Lung (tissue), 11 donors: ENCODE measurements at regions not wholly inside any gene's neighbourhood (a gene's known extent, or its start where the extent isn't known, plus 50 kb on each side); places are given as distances from the start of the nearest gene placed in this dataset.
"Not testable (repeated sequence)": the region's sequence is repeated elsewhere in the genome, so short reads cannot be mapped to it uniquely, and the experiment has no call there.

Experiments
- ATAC-seq: fragments of 200-7000 bp; cut with Tn5 transposase; one replicate; pipeline ENCODE4 v1.9.1; 2020; ENCODE audit warnings: moderate number of reproducible peaks; ENCODE audit not compliant: insufficient read depth, low FRiP score
- DNase-seq, 3 donors: peaks; one replicate each; pipeline ENCODE4 v3.0.0-alpha.2; 2013 to 2017
- H3K27ac ChIP-seq, 2 donors: one replicate each; pipeline ENCODE4 v1.5.1; 2013; ENCODE audit warnings: mild to moderate bottlenecking in 2 of 2, moderate library complexity in 2 of 2, control low read depth in 1 of 2, inconsistent platforms in 1 of 2, low read depth in 1 of 2, low read length in 1 of 2
- H3K27me3 ChIP-seq, 3 donors: one replicate each; pipeline ENCODE4 v1.5.1; 2013; ENCODE audit warnings: low read length in 2 of 3; ENCODE audit not compliant: control insufficient read depth in 3 of 3, insufficient read depth in 3 of 3
- H3K36me3 ChIP-seq, 4 donors: one replicate each; pipeline ENCODE4 v1.5.1; 2013; ENCODE audit warnings: low read length in 4 of 4, mild to moderate bottlenecking in 1 of 4, moderate library complexity in 1 of 4; ENCODE audit not compliant: control insufficient read depth in 4 of 4, insufficient read depth in 4 of 4
- H3K4me1 ChIP-seq, 5 donors: one replicate each; pipeline ENCODE4 v1.5.1; 2013; ENCODE audit warnings: low read length in 5 of 5, mild to moderate bottlenecking in 2 of 5, moderate library complexity in 1 of 5; ENCODE audit not compliant: control insufficient read depth in 5 of 5, insufficient read depth in 5 of 5
- H3K4me3 ChIP-seq: one replicate; pipeline ENCODE4 v1.5.1; 2013; ENCODE audit warnings: mild to moderate bottlenecking, control low read depth, moderate library complexity
- H3K9ac ChIP-seq, 2 donors: one replicate each; pipeline ENCODE4 v1.5.1; 2013; ENCODE audit warnings: low read length in 2 of 2, control low read depth in 1 of 2; ENCODE audit not compliant: insufficient read depth in 1 of 2
- H3K9me3 ChIP-seq, 4 donors: one replicate each; pipeline ENCODE4 v1.5.1; 2013; ENCODE audit warnings: low read length in 3 of 4, mild to moderate bottlenecking in 1 of 4, moderate library complexity in 1 of 4; ENCODE audit not compliant: control insufficient read depth in 4 of 4, insufficient read depth in 3 of 4
- CTCF ChIP-seq: IDR thresholded peaks from 2 replicates; pipeline ENCODE4 v1.5.1; 2012; ENCODE audit warnings: mild to moderate bottlenecking; ENCODE audit errors: control extremely low read depth, extremely low read depth
- WGBS, 2 donors: extraction: QIAGEN DNeasy Blood & Tissue Kit; methylation state at CpG; one replicate each; pipeline ENCODE4 v1.1.7; 2013; 5-methylcytosine and 5-hydroxymethylcytosine counted together
- donor health status: control.
- donor health status: control.
- donor health status: Bipolar disorder and iron deficiency.
- donor health status: healthy.
- donor health status: DM: yes; HTN: yes; CAD: no.

- no peaks in the 10 kb centered on the region for H3K9me3 ChIP-seq
- no peak overlapping the region for H3K4me3 ChIP-seq
- ATAC-seq, result no peak
- H3K4me1 ChIP-seq, result peaks cover 0 to 13% (median 0%) of the 10 kb centered on the region in 5 donors
- no peak overlapping the region for H3K27ac ChIP-seq
- no peak for TF ChIP-seq CTCF
- peak in 2 of 3 donors; percentile 20 to 55 for DNase-seq
- H3K9ac ChIP-seq, result no peak overlapping the region
- 78 to 85% methylated on average over 1 of the region's 1 CpG for WGBS, 2 donors
- no peaks in the 10 kb centered on the region for H3K36me3 ChIP-seq
- H3K27me3 ChIP-seq, result no peaks in the 10 kb centered on the region
Observed at GRCh38 chr5:63097286-63097685, 518.7 kb downstream of the LRRC70 start.

GRCh38 chr5:63094730-63095129, 516.1 kb downstream of the LRRC70 start:
- Histone ChIP-seq H3K4me1 (peaks cover 0 to 13% (median 0%) of the 10 kb centered on the region in 5 donors), H3K4me3 (no peak overlapping the region), H3K9me3 (no peaks in the 10 kb centered on the region), H3K27ac (no peak overlapping the region), H3K27me3 (no peaks in the 10 kb centered on the region), H3K36me3 (no peaks in the 10 kb centered on the region), H3K9ac (no peak overlapping the region)
- DNase-seq, result no peak
- no peak for TF ChIP-seq CTCF
- WGBS, 2 donors, result 91% methylated on average over 6 of the region's 6 CpGs
- ATAC-seq, result no peak

GRCh38 chr5:63089147-63089546, 510.5 kb downstream of the LRRC70 start:
- H3K4me3 ChIP-seq, result no peak overlapping the region
- H3K9ac ChIP-seq, result no peak overlapping the region
- no peak for TF ChIP-seq CTCF
- no peak overlapping the region for H3K27ac ChIP-seq
- no peaks in the 10 kb centered on the region for H3K27me3 ChIP-seq
- no peaks in the 10 kb centered on the region for H3K4me1 ChIP-seq
- H3K36me3 ChIP-seq, result no peaks in the 10 kb centered on the region
- H3K9me3 ChIP-seq, result peaks cover 0 to 2% (median 0%) of the 10 kb centered on the region in 4 donors
- WGBS, 2 donors, result 74 to 84% methylated on average over 1 of the region's 1 CpG
- DNase-seq, result no peak
- no peak for ATAC-seq

GRCh38 chr5:63085561-63085960, 506.9 kb downstream of the LRRC70 start:
- ATAC-seq, result no peak
- WGBS, 2 donors, result 32 to 61% methylated on average over 2 of the region's 2 CpGs
- no peak for TF ChIP-seq CTCF
- no peaks in the 10 kb centered on the region for H3K4me1 ChIP-seq
- no peaks in the 10 kb centered on the region for H3K27me3 ChIP-seq
- H3K9me3 ChIP-seq, result peaks cover 0 to 2% (median 0%) of the 10 kb centered on the region in 4 donors
- H3K36me3 ChIP-seq, result no peaks in the 10 kb centered on the region
- no peak overlapping the region for H3K27ac ChIP-seq
- DNase-seq, result peak in 2 of 3 donors; percentile 62 to 78
- H3K4me3 ChIP-seq, result no peak overlapping the region
- no peak overlapping the region for H3K9ac ChIP-seq

GRCh38 chr5:63083689-63084088, 505.1 kb downstream of the LRRC70 start:
- not testable (repeated sequence) for DNase-seq, H3K4me1 ChIP-seq, H3K27me3 ChIP-seq, H3K36me3 ChIP-seq, H3K9me3 ChIP-seq, H3K27ac ChIP-seq, H3K9ac ChIP-seq, ATAC-seq, H3K4me3 ChIP-seq
- 87 to 95% methylated on average over 13 to 22 of the region's 22 CpGs for whole genome bisulfite sequencing, 2 donors
